Dedifferentiated amniotic fluid mesenchymal stem cell (primary cell): ENCODE measurements at regions not wholly inside any gene's neighbourhood (a gene's known extent, or its start where the extent isn't known, plus 50 kb on each side); places are given as distances from the start of the nearest gene placed in this dataset.

Source experiments
- DNase-seq: peaks from one replicate; pipeline ENCODE4 v3.0.0-alpha.2; 2016; ENCODE audit errors: extremely low spot score

GRCh38 chr21:15151385-15152103, 86.7 kb upstream of the NRIP1 start:
- no peak for DNase-seq

GRCh38 chr21:15152591-15152990, 87.8 kb upstream of the NRIP1 start:
- no peak for DNase-seq

- DNase-seq = no peak
These were observed 94.7 kb upstream of the NRIP1 start for GRCh38 chr21:15159382-15160020.

GRCh38 chr21:15160136-15160535, 95.3 kb upstream of the NRIP1 start:
- no peak for DNase-seq

GRCh38 chr21:15162921-15163320, 98.1 kb upstream of the NRIP1 start:
- no peak for DNase-seq

- no peak for DNase-seq
These were observed 99.5 kb upstream of the NRIP1 start for GRCh38 chr21:15164273-15164672.

- no peak for DNase-seq
These were observed 100.0 kb upstream of the NRIP1 start for GRCh38 chr21:15164678-15165303.

- DNase-seq = no peak
These were observed 105.8 kb upstream of the NRIP1 start for GRCh38 chr21:15170614-15171013.

GRCh38 chr21:15171546-15171945, 106.7 kb upstream of the NRIP1 start:
- no peak for DNase-seq

- DNase-seq = no peak
These were observed 108.2 kb upstream of the NRIP1 start for GRCh38 chr21:15172963-15173362.

- no peak for DNase-seq
These were observed 110.1 kb upstream of the NRIP1 start for GRCh38 chr21:15174923-15175322.

GRCh38 chr21:15182731-15183130, 117.9 kb upstream of the NRIP1 start:
- DNase-seq = no peak

GRCh38 chr21:15183813-15184257, 119.0 kb upstream of the NRIP1 start:
- no peak for DNase-seq

- DNase-seq = no peak
These were observed 125.6 kb upstream of the NRIP1 start for GRCh38 chr21:15190412-15190811.

- no peak for DNase-seq
These were observed 126.0 kb upstream of the NRIP1 start for GRCh38 chr21:15190837-15191236.

GRCh38 chr21:15191342-15191741, 126.5 kb upstream of the NRIP1 start:
- no peak for DNase-seq

GRCh38 chr21:15192243-15192642, 127.4 kb upstream of the NRIP1 start:
- DNase-seq = no peak

GRCh38 chr21:15193937-15194336, 129.1 kb upstream of the NRIP1 start:
- DNase-seq = no peak

- no peak for DNase-seq
These were observed 130.3 kb upstream of the NRIP1 start for GRCh38 chr21:15195104-15195503.

GRCh38 chr21:15195768-15196167, 131.0 kb upstream of the NRIP1 start:
- no peak for DNase-seq

- DNase-seq = no peak
These were observed 132.9 kb upstream of the NRIP1 start for GRCh38 chr21:15197696-15198095.

- no peak for DNase-seq
These were observed 134.9 kb upstream of the NRIP1 start for GRCh38 chr21:15199414-15200383.
